ENCODE measurements at regions not wholly inside any gene's neighbourhood (a gene's known extent, or its start where the extent isn't known, plus 50 kb on each side); places are given as distances from the start of the nearest gene placed in this dataset.

DNA sequence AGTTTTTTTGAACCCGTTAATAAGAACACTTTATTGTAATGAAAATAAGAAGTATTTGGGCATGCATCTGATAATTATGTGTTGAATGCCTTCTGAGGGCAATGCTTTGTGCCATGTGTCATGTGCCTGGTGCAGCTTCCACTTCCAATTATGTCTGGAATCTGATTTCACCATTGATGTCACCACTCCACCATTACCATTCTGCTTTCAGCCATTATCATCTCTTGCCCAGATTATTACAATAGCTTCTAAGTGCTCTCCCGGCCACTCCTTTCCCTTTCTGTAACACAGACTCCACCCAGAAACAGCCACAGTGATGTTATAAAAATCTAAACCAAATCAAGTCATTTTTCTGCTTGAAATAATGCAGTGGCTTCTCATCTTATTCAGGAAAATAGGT lies 171.7 kb downstream of the C9orf152 start:
- DNase-seq (ENCODE audit: low read depth), result no peak
- TF ChIP-seq, protein P1, sequence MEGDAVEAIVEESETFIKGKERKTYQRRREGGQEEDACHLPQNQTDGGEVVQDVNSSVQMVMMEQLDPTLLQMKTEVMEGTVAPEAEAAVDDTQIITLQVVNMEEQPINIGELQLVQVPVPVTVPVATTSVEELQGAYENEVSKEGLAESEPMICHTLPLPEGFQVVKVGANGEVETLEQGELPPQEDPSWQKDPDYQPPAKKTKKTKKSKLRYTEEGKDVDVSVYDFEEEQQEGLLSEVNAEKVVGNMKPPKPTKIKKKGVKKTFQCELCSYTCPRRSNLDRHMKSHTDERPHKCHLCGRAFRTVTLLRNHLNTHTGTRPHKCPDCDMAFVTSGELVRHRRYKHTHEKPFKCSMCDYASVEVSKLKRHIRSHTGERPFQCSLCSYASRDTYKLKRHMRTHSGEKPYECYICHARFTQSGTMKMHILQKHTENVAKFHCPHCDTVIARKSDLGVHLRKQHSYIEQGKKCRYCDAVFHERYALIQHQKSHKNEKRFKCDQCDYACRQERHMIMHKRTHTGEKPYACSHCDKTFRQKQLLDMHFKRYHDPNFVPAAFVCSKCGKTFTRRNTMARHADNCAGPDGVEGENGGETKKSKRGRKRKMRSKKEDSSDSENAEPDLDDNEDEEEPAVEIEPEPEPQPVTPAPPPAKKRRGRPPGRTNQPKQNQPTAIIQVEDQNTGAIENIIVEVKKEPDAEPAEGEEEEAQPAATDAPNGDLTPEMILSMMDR (conservative IDR thresholded peaks at IDR 0.05; ENCODE audit: low read length), result no peak

DNA sequence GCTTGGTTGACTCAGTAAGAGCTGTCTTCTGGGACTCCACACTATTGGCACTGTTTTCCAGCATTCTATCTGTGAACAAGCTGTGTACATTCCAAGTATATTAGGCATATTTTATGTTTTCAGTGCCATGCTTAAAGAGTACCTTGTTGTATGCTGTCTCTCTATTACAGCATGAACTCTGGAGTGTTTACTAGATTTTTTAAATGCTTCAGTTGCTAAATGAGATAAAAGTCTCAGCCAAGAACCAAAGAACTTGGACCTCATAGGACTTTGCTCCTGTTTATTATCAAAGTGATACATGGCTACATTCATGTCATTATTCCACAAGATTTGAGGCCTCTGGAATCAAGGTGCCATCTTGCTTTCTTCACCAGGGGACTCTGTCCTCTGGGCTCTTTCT lies 167.2 kb downstream of the C9orf152 start:
- TF ChIP-seq, protein P1 (conservative IDR thresholded peaks at IDR 0.05; ENCODE audit: low read length), result no peak

More for the DNA sequence above, 171.7 kb downstream of the C9orf152 start:
- no peak overlapping the region for H3K4me3 ChIP-seq (ENCODE audit: low read length)

DNA sequence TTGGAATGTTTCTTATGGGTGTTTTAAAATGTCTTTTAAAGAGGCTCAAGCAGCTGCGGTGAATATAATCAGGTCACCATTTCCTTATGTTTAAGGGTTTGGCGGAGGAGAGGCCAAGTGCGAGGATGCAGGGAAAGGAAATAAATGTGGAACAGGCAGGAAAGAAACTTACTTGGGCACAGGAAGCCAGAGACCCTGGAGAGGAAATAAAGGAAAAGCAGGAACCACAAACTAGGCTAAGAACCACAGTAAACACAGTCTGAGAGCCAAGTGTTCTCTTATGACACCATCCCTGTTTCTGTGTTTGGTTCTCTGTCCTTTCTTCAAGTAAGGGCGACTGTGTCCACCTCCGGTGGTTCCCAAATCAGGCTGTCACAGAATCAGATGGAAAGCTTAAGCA lies 166.5 kb downstream of the C9orf152 start:
- no peak overlapping the region for H3K4me3 ChIP-seq (ENCODE audit: low read length)
- TF ChIP-seq, protein P1 (conservative IDR thresholded peaks at IDR 0.05; ENCODE audit: low read length), result no peak
- no peak for DNase-seq (ENCODE audit: low read depth)

More for the DNA sequence above, 167.2 kb downstream of the C9orf152 start:
- peak; percentile 95 for DNase-seq (ENCODE audit: low read depth)
- H3K4me3 ChIP-seq (ENCODE audit: low read length), result no peak overlapping the region

DNA sequence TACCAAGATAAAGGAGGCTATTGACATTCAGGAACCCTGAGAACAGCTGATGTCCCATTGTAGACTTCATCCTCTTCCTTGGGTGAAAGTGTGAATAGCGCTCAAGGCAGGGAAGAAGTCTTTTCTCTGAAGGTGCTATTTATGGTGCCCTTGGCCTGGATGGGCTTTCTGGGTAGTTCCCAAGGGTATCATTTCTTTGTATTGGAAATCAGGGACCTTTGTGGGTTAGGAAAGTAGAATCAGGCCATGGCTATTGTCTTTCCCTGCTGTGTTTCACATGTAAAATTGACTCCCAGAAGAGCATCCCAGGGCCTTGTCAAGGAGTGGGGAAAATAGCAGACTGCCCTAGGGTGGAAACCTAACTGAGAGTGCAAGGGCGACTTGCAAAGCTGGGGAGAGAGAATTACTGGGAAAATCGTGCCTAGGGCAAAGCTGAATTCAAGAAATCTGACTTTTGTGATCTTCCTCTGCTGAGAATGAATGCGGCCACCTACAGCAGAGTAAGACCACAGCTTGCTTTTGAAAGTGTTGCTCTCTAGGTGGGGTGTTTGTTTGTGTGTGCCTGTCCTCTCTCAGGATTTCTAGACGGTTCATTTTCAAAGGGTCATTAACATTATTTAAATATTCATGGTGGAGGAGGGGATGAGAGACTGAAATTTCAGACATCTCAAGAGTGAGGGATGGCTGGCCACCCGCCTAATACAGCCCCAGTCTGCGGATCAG lies 160.6 kb downstream of the C9orf152 start:
- no peak for DNase-seq (ENCODE audit: low read depth)
- no peak overlapping the region for H3K4me3 ChIP-seq (ENCODE audit: low read length)
- TF ChIP-seq, protein P1 (conservative IDR thresholded peaks at IDR 0.05; ENCODE audit: low read length), result no peak

DNA sequence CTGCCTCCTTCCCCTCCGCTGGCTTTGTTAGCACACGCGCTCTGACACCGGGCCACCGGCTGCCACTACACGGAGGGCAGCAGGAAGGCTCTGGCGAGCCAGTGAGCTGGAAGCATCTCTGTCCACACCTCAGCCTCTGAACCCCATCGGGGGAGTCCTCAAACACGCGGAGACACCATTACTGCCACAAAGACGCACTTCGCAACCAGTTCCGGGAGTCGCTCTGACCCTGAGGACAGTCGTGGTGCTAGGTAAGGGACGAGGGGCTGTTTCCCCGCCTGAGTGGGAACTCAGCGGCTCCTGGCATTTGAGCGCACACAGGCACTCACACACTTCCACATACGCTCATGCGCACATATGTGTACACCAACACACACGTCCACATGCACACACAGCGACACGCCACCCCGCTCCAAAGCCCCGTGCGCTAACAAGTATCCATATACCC lies 160.0 kb downstream of the C9orf152 start:
- TF ChIP-seq, protein P1 (conservative IDR thresholded peaks at IDR 0.05; ENCODE audit: low read length), result no peak
- DNase-seq (ENCODE audit: low read depth), result no peak
- peak overlapping the region; percentile 94 for H3K4me3 ChIP-seq (ENCODE audit: low read length)

DNA sequence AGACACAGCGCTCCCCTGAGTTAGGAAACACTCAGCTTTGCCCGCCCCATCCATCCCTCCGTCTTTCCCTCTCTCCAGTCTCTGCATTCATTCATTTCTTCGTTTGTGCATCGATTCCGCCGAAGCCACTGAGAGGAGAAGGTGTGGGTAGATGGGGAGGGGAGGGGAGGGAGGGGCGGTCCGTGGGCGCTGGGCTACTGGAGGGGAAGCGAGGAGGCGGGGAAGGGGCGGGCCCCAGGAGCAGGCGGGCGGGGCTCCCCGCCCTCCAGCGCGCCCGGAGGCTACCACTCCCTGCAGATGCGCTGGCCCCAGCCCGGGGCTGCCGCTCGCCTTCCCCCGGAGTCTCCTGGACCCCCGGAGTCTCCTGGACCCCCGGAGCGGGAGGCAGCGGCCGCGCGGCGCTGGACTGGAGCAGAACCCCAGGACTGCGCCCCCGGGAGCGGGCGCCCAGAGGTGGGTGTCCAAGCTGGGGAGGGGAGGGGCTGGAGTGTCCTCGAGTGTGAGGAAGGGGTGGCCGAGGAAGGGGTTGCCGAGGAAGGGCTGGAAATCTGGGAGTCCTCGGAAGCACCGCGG lies 159.5 kb downstream of the C9orf152 start:
- H3K4me3 ChIP-seq (ENCODE audit: low read length), result peak overlapping the region; percentile 94
- DNase-seq (ENCODE audit: low read depth), result peak; percentile 78

More for the DNA sequence above, 159.5 kb downstream of the C9orf152 start:
- TF ChIP-seq, protein P1 (conservative IDR thresholded peaks at IDR 0.05; ENCODE audit: low read length), result no peak
